Adrenal gland (tissue), 9 donors: ENCODE measurements at regions not wholly inside any gene's neighbourhood (a gene's known extent, or its start where the extent isn't known, plus 50 kb on each side); places are given as distances from the start of the nearest gene placed in this dataset.
A peak's percentile ranks its signal among the peaks of the same experiment; 100 is the strongest.

ENCODE experiments used
- DNase-seq, 7 donors: peaks; one replicate each; pipeline ENCODE4 v3.0.0-alpha.2; 2019 to 2020
- H3K27ac ChIP-seq, 5 donors: fragments of 200-600 bp; sonication (generic) in 4 of 5; 1 replicate in 3 of 5; 2 replicates in 2 of 5; pipeline versions ENCODE4 v1.5.1 to v1.8.0; 2016 to 2020; ENCODE audit warnings: mild to moderate bottlenecking in 1 of 5
- H3K27me3 ChIP-seq: fragments of 200-600 bp; 2 replicates; pipeline ENCODE4 v1.8.0; 2021
- H3K36me3 ChIP-seq, 2 donors: fragments of 200-600 bp; replicated peaks in 1 of 2; 1 replicate in 1 of 2; 2 replicates in 1 of 2; pipeline versions ENCODE4 v1.5.1 to v1.8.0; 2018 to 2022
- H3K4me1 ChIP-seq, 2 donors: fragments of 200-600 bp; replicated peaks in 1 of 2; 1 replicate in 1 of 2; 2 replicates in 1 of 2; pipeline versions ENCODE4 v1.5.1 to v1.8.0; 2018 to 2021
- H3K4me3 ChIP-seq, 4 donors: fragments of 200-600 bp; sonication (generic) in 3 of 4; one replicate each; pipeline ENCODE4 v1.5.1; 2016 to 2018
- H3K9me3 ChIP-seq, 3 donors: fragments of 200-600 bp; sonication (generic) in 1 of 3; replicated peaks in 1 of 3; 1 replicate in 2 of 3; 2 replicates in 1 of 3; pipeline versions ENCODE4 v1.5.1 to v1.8.0; 2016 to 2021
- POLR2A ChIP-seq, 2 donors: fragments of 450-650 bp; IDR thresholded peaks; one replicate each; pipeline ENCODE4 v1.6.1; 2017; ENCODE audit warnings: antibody characterized with exemption in 2 of 2, mild to moderate bottlenecking in 2 of 2, moderate library complexity in 1 of 2
- WGBS, 4 donors: extraction: QIAGEN DNeasy Blood & Tissue Kit in 2 of 4; methylation state at CpG; one replicate each; pipeline versions ENCODE4 v1.1.5 to v1.1.7; 2013 to 2017; 5-methylcytosine and 5-hydroxymethylcytosine counted together
- intact Hi-C, 2 donors: fragments of 100-400 bp; cut with DNase I; formaldehyde crosslinking; loops; one replicate each; pipeline versions ENCODE4 v1.14.1 to v1.15.0; 2022 to 2023
- TF ChIP-seq, protein P1 (sequence below), 6 experiments: fragments of 450-650 bp in 4 of 6; fragments of 200-600 bp in 2 of 6; sonication (generic) in 1 of 6; IDR thresholded peaks; 1 replicate in 5 of 6; 2 replicates in 1 of 6; pipeline versions ENCODE4 v1.5.1 to v1.8.0; 2016 to 2021; ENCODE audit warnings: antibody characterized with exemption in 6 of 6, mild to moderate bottlenecking in 2 of 6, moderate library complexity in 1 of 6
- donor health status: healthy with polysubstance abuse.
- donor health status: Bipolar disorder and iron deficiency.
- donor health status: DM: yes; HTN: yes; CAD: no.
- donor health status: DM: no; HTN: no; CAD: no.
- donor health status: DM: no; HTN: no; CAD: no.

DNA sequence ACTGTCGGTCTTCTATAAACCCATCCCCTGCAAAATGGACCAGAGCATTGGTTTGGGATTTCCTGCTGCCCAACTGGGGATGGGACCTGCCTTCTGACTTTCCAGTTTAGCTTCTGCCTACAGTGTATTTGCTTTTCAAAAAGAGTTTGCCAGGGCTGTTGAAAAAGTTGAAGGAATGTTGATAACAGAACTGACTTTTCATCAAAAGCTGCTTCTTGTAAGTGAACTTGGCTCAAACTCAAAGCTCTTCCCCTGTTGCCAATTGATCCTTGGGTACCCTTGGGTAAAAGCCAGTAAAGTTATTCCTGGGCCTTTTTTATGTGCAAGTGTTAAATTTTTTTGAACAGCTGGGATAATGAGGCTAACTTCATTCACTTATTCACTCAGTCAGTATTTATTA lies 142.9 kb upstream of the SLC30A5 start:
- no peak overlapping the region for H3K4me3 ChIP-seq
- no peaks in the 10 kb centered on the region for H3K27me3 ChIP-seq
- DNase-seq = peak in 1 of 7 donors; percentile 4
- H3K27ac ChIP-seq = peak overlapping the region in 1 of 5 donors; percentile 15
- TF ChIP-seq, protein P1, sequence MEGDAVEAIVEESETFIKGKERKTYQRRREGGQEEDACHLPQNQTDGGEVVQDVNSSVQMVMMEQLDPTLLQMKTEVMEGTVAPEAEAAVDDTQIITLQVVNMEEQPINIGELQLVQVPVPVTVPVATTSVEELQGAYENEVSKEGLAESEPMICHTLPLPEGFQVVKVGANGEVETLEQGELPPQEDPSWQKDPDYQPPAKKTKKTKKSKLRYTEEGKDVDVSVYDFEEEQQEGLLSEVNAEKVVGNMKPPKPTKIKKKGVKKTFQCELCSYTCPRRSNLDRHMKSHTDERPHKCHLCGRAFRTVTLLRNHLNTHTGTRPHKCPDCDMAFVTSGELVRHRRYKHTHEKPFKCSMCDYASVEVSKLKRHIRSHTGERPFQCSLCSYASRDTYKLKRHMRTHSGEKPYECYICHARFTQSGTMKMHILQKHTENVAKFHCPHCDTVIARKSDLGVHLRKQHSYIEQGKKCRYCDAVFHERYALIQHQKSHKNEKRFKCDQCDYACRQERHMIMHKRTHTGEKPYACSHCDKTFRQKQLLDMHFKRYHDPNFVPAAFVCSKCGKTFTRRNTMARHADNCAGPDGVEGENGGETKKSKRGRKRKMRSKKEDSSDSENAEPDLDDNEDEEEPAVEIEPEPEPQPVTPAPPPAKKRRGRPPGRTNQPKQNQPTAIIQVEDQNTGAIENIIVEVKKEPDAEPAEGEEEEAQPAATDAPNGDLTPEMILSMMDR (IDR thresholded peaks at IDR 0.05) = no peak
- TF ChIP-seq POLR2A (IDR thresholded peaks at IDR 0.05) = no peak
- H3K9me3 ChIP-seq = no peaks in the 10 kb centered on the region
- 79 to 100% (median 92%) methylated on average over 1 of the region's 1 CpG for WGBS, 4 donors
- H3K4me1 ChIP-seq = peaks cover 35% of the 10 kb centered on the region in 2 donors
- intact Hi-C loops = no loop called here
- no peaks in the 10 kb centered on the region for H3K36me3 ChIP-seq

DNA sequence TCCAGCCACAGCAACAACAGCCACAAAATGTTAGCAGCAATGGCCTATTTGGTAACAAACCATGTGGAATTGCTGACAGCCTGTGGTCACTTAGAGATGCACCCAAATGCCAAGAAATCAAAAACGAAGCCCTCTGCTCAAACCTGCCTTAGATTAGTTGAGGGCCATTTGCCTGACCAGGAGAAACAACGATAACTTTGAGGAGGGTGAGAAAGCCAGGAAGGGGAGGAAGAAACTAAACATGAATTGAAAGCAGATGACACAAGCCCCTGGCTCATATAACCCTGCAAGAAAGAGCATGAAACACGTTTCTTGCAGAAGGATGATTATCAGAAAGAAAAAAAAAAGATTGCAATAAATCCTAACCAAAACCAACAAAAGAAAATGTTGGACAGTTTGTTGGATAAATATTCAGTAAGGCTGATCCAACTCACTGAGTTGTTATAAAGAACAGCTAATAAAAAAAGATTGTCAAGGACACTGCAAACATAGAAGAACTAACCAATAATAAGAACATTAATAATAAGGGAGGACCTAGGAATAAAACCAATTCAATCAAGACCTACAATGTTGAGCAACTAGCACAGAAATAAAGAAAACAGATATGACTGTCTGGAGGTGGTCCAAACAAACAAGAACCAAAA lies 140.5 kb upstream of the SLC30A5 start:
- H3K36me3 ChIP-seq = no peaks in the 10 kb centered on the region
- H3K4me1 ChIP-seq = peaks cover 35% of the 10 kb centered on the region in 2 donors
- WGBS, 4 donors = 18 to 33% (median 27%) methylated on average over 3 of the region's 3 CpGs
- H3K9me3 ChIP-seq = no peaks in the 10 kb centered on the region
- DNase-seq = no peak
- peak overlapping the region in 3 of 5 donors; percentile 7 to 52 (median 50) for H3K27ac ChIP-seq
- intact Hi-C loops = no loop called here
- TF ChIP-seq, protein P1 (IDR thresholded peaks at IDR 0.05) = no peak
- no peak for TF ChIP-seq POLR2A (IDR thresholded peaks at IDR 0.05)
- no peaks in the 10 kb centered on the region for H3K27me3 ChIP-seq
- H3K4me3 ChIP-seq = no peak overlapping the region

DNA sequence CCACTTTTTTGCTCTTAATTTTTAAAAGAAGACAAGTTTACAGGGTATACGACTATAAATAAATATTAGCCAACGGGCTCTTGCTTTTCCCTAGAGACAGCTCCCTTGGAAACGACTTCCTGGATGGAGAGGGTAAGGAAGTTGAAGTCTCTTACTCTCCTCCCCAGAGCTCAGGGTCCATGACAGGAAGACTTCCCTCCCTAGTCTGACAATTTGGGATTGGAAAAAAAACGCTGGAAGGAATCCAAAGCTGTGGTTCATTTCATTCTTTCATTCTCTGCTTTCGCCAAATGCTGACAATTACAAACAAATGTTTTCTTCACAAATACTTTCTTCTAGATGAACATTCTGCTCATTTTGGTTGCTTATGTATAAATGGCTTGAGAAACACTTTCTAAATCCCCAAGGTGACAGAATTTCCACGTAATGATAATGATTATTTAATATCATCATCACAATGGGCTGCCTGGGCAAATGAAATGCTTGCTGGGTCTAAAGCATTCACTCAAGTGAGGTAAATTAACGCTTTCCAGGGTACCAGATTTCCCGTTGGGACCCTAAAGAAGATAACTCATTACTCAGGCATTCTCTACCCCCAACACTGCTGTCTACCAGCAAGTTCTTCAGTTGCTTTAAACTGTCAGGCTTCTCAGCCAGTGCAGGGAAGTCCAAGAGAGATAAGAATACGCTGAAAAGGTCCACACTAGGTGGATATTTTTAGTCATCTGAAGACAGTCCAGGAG lies 139.8 kb upstream of the SLC30A5 start:
- H3K9me3 ChIP-seq = no peaks in the 10 kb centered on the region
- H3K27me3 ChIP-seq = no peaks in the 10 kb centered on the region
- no peak overlapping the region for H3K4me3 ChIP-seq
- peaks cover 34 to 35% of the 10 kb centered on the region in 2 donors for H3K4me1 ChIP-seq
- peak overlapping the region in 2 of 5 donors; percentile 50 to 52 for H3K27ac ChIP-seq
- H3K36me3 ChIP-seq = no peaks in the 10 kb centered on the region
- DNase-seq = peak in 3 of 7 donors; percentile 3 to 38 (median 29)
- WGBS, 4 donors = 30 to 52% (median 39%) methylated on average over 9 of the region's 9 CpGs
- intact Hi-C loops = no loop called here
- TF ChIP-seq POLR2A (IDR thresholded peaks at IDR 0.05) = no peak
- TF ChIP-seq, protein P1 (IDR thresholded peaks at IDR 0.05) = no peak

DNA sequence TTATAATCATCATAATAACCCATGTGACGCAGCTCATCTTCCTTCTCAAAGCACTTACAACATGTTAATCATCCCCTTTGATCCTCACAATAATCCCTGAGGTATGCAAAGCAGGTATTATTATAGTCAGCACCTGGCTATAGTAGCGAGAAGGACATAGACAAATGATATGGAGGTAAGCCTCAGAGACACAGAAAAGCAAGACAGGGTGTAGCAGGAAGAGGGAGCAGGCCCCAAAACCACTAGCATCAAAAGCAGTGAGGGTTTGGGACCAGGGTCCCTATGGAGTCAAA lies 139.2 kb upstream of the SLC30A5 start:
- Histone ChIP-seq H3K4me1 (peaks cover 29 to 33% of the 10 kb centered on the region in 2 donors), H3K36me3 (no peaks in the 10 kb centered on the region), H3K4me3 (no peak overlapping the region), H3K27ac (peak overlapping the region in 1 of 5 donors; percentile 52), H3K9me3 (no peaks in the 10 kb centered on the region), H3K27me3 (no peaks in the 10 kb centered on the region)
- WGBS, 4 donors = 73 to 85% (median 79%) methylated on average over 2 of the region's 2 CpGs
- DNase-seq = no peak
- intact Hi-C loops = no loop called here
- TF ChIP-seq, protein P1 (IDR thresholded peaks at IDR 0.05) = no peak
- TF ChIP-seq POLR2A (IDR thresholded peaks at IDR 0.05) = no peak
